GM23248 (cell line): ENCODE measurements at regions not wholly inside any gene's neighbourhood (a gene's known extent, or its start where the extent isn't known, plus 50 kb on each side); places are given as distances from the start of the nearest gene placed in this dataset.

Experiments used
- DNase-seq: peaks from one replicate; pipeline ENCODE4 v3.0.0-alpha.2; 2015
- H2AFZ ChIP-seq: fragments of 200-600 bp; sonication (generic); 2 replicates; pipeline ENCODE4 v1.6.1; 2016; ENCODE audit warnings: antibody characterized with exemption
- H3F3A ChIP-seq: fragments of 200-600 bp; sonication (generic); 2 replicates; pipeline ENCODE4 v1.6.1; 2016; ENCODE audit warnings: mild to moderate bottlenecking, antibody characterized with exemption, mixed run types; ENCODE audit not compliant: insufficient read depth
- H3K27ac ChIP-seq: fragments of 200-600 bp; sonication (generic); 2 replicates; pipeline ENCODE4 v1.5.1; 2016; ENCODE audit warnings: mild to moderate bottlenecking
- H3K27me3 ChIP-seq: fragments of 200-600 bp; sonication (generic); replicated peaks from 2 replicates; pipeline ENCODE4 v1.6.1; 2016; ENCODE audit warnings: mild to moderate bottlenecking; ENCODE audit not compliant: insufficient read depth
- H3K36me3 ChIP-seq: fragments of 200-600 bp; sonication (generic); 2 replicates; pipeline ENCODE4 v1.6.1; 2016; ENCODE audit warnings: low read depth, mild to moderate bottlenecking
- H3K4me1 ChIP-seq: fragments of 200-600 bp; sonication (generic); 2 replicates; pipeline ENCODE4 v1.6.1; 2016; ENCODE audit warnings: mild to moderate bottlenecking; ENCODE audit not compliant: insufficient read depth
- H3K4me2 ChIP-seq: fragments of 200-600 bp; sonication (generic); one replicate; pipeline ENCODE4 v1.6.1; 2016; ENCODE audit warnings: mild to moderate bottlenecking; ENCODE audit not compliant: unreplicated experiment
- H3K4me3 ChIP-seq: fragments of 200-600 bp; sonication (generic); 2 replicates; pipeline ENCODE4 v1.5.1; 2016; ENCODE audit warnings: mild to moderate bottlenecking
- H3K79me2 ChIP-seq: fragments of 200-600 bp; sonication (generic); 2 replicates; pipeline ENCODE4 v1.6.1; 2016; ENCODE audit warnings: mild to moderate bottlenecking; ENCODE audit not compliant: insufficient read depth
- H3K9ac ChIP-seq: fragments of 200-600 bp; sonication (generic); 2 replicates; pipeline ENCODE4 v1.6.1; 2016; ENCODE audit warnings: mild to moderate bottlenecking
- H3K9me2 ChIP-seq: fragments of 200-600 bp; sonication (generic); 2 replicates; pipeline ENCODE4 v1.6.1; 2016; ENCODE audit warnings: mixed run types, mild to moderate bottlenecking, moderate library complexity; ENCODE audit not compliant: insufficient read depth
- H3K9me3 ChIP-seq: fragments of 200-600 bp; sonication (generic); one replicate; pipeline ENCODE4 v1.6.1; 2017; ENCODE audit warnings: low read depth
- H4K20me1 ChIP-seq: fragments of 200-600 bp; sonication (generic); 2 replicates; pipeline ENCODE4 v1.6.0; 2016; ENCODE audit not compliant: insufficient read depth
- EZH2 ChIP-seq: fragments of 200-600 bp; sonication (generic); IDR thresholded peaks from 2 replicates; pipeline ENCODE4 v1.6.1; 2018; ENCODE audit warnings: antibody characterized with exemption, mild to moderate bottlenecking; ENCODE audit not compliant: insufficient read depth, poor library complexity, severe bottlenecking
- EZH2phosphoT487 ChIP-seq: fragments of 200-600 bp; sonication (generic); IDR thresholded peaks from 2 replicates; pipeline ENCODE4 v1.6.1; 2018; ENCODE audit warnings: antibody characterized with exemption, moderate library complexity, mild to moderate bottlenecking, low read depth; ENCODE audit not compliant: insufficient read depth
- WGBS, 2 experiments: methylation state at CpG; one replicate each; pipeline ENCODE4 v1.1.6; 2015 to 2017; ENCODE audit warnings: low lambda C conversion rate in 2 of 2, low coverage in 1 of 2; ENCODE audit errors: missing lambda C conversion rate in 2 of 2; 5-methylcytosine and 5-hydroxymethylcytosine counted together
- in situ Hi-C: fragments of 300-500 bp; cut with MboI; formaldehyde crosslinking; loops from 2 replicates; pipeline ENCODE4 v1.15.0; 2020

GRCh38 chr15:66905954-66906353, 159.4 kb upstream of the SMAD3 start:
- H3K9me2 ChIP-seq = no peaks in the 10 kb centered on the region
- no peaks in the 10 kb centered on the region for H3F3A ChIP-seq
- WGBS, 2 experiments = 91 to 93% methylated on average over 2 of the region's 2 CpGs
- H3K27me3 ChIP-seq = no peaks in the 10 kb centered on the region
- H3K4me1 ChIP-seq = peaks cover 15% of the 10 kb centered on the region
- in situ Hi-C loops = no loop called here
- no peak overlapping the region for H3K4me3 ChIP-seq
- H3K4me2 ChIP-seq = no peak overlapping the region
- no peak overlapping the region for H3K9ac ChIP-seq
- TF ChIP-seq EZH2phosphoT487 (no peak), EZH2 (no peak)
- no peaks in the 10 kb centered on the region for H3K9me3 ChIP-seq
- H4K20me1 ChIP-seq = no peaks in the 10 kb centered on the region
- no peak for DNase-seq
- no peak overlapping the region for H3K27ac ChIP-seq
- no peaks in the 10 kb centered on the region for H3K79me2 ChIP-seq
- H3K36me3 ChIP-seq = no peaks in the 10 kb centered on the region
- no peak overlapping the region for H2AFZ ChIP-seq

- no peak for DNase-seq
- H2AFZ ChIP-seq = no peak overlapping the region
- whole genome bisulfite sequencing, 2 experiments = 79 to 80% methylated on average over 18 of the region's 18 CpGs
- no peaks in the 10 kb centered on the region for H3K79me2 ChIP-seq
- H3K9me2 ChIP-seq = no peaks in the 10 kb centered on the region
- no peak for TF ChIP-seq EZH2
- no peak for TF ChIP-seq EZH2phosphoT487
- in situ Hi-C loops = no loop called here
- H3K4me2 ChIP-seq = no peak overlapping the region
- no peak overlapping the region for H3K9ac ChIP-seq
- no peaks in the 10 kb centered on the region for H4K20me1 ChIP-seq
- H3K4me3 ChIP-seq = no peak overlapping the region
- no peaks in the 10 kb centered on the region for H3K36me3 ChIP-seq
- H3K9me3 ChIP-seq = no peaks in the 10 kb centered on the region
- no peaks in the 10 kb centered on the region for H3K27me3 ChIP-seq
- H3K4me1 ChIP-seq = peaks cover 5% of the 10 kb centered on the region; the same call in 1 of the 2 replicates
- no peak overlapping the region for H3K27ac ChIP-seq
- H3F3A ChIP-seq = no peaks in the 10 kb centered on the region
These were observed 158.5 kb upstream of the SMAD3 start for GRCh38 chr15:66906668-66907614.

GRCh38 chr15:66907826-66908743, 157.3 kb upstream of the SMAD3 start:
- Histone ChIP-seq H3K36me3 (no peaks in the 10 kb centered on the region), H3K9ac (no peak overlapping the region)

GRCh38 chr15:66908744-66909095, 156.7 kb upstream of the SMAD3 start:
- Histone ChIP-seq H3K4me2 (no peak overlapping the region), H4K20me1 (no peaks in the 10 kb centered on the region), H2AFZ (peak overlapping the region; percentile 54; the same call in 1 of the 2 replicates), H3K9me2 (no peaks in the 10 kb centered on the region), H3K9ac (no peak overlapping the region), H3F3A (no peaks in the 10 kb centered on the region), H3K27ac (no peak overlapping the region), H3K27me3 (no peaks in the 10 kb centered on the region), H3K4me1 (peaks cover 5% of the 10 kb centered on the region; the same call in 1 of the 2 replicates), H3K4me3 (no peak overlapping the region), H3K79me2 (no peaks in the 10 kb centered on the region), H3K36me3 (no peaks in the 10 kb centered on the region), H3K9me3 (no peaks in the 10 kb centered on the region)
- no peak for DNase-seq
- no peak for TF ChIP-seq EZH2phosphoT487
- TF ChIP-seq EZH2 = no peak
- in situ Hi-C loops = no loop called here
- WGBS, 2 experiments = 50% methylated on average over 2 of the region's 2 CpGs

More at GRCh38 chr15:66907826-66908743, 157.3 kb upstream of the SMAD3 start:
- Histone ChIP-seq H3K9me2 (no peaks in the 10 kb centered on the region), H3F3A (no peaks in the 10 kb centered on the region), H3K79me2 (no peaks in the 10 kb centered on the region), H3K4me2 (peak overlapping the region; percentile 8), H3K4me1 (peaks cover 5% of the 10 kb centered on the region; the same call in 1 of the 2 replicates), H3K4me3 (no peak overlapping the region), H3K27ac (0 out of 2 replicates have a peak overlapping the region, but pooled peaks have one; percentile 2), H2AFZ (peak overlapping the region; percentile 54; the same call in 1 of the 2 replicates), H3K27me3 (no peaks in the 10 kb centered on the region), H4K20me1 (no peaks in the 10 kb centered on the region), H3K9me3 (no peaks in the 10 kb centered on the region)
- DNase-seq = peak; percentile 52
- WGBS, 2 experiments = 36 to 37% methylated on average over 9 of the region's 9 CpGs
- in situ Hi-C loops = no loop called here
- TF ChIP-seq EZH2phosphoT487 (no peak), EZH2 (no peak)
